ENCODE measurements at regions not wholly inside any gene's neighbourhood (a gene's known extent, or its start where the extent isn't known, plus 50 kb on each side); places are given as distances from the start of the nearest gene placed in this dataset.

DNA sequence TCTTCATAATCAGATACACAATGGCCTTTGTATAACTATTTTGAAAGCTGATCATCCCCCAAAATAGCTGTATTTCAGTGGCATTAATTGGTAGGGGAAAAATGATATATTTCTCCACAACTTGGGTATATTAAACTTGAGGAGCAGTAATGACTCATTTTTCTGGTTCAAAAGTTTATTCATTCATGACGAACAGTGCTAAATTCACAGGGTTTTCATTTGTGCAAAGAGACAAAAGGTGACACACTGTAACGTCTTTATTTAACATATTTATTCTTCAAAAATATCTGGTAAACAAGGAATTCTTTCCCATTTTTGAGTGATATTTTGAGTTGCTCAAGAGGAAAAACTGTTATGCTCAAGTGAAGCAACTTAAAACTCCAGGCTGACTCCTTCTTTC lies 415.5 kb upstream of the SOX5 start:
- TF ChIP-seq, protein P1, sequence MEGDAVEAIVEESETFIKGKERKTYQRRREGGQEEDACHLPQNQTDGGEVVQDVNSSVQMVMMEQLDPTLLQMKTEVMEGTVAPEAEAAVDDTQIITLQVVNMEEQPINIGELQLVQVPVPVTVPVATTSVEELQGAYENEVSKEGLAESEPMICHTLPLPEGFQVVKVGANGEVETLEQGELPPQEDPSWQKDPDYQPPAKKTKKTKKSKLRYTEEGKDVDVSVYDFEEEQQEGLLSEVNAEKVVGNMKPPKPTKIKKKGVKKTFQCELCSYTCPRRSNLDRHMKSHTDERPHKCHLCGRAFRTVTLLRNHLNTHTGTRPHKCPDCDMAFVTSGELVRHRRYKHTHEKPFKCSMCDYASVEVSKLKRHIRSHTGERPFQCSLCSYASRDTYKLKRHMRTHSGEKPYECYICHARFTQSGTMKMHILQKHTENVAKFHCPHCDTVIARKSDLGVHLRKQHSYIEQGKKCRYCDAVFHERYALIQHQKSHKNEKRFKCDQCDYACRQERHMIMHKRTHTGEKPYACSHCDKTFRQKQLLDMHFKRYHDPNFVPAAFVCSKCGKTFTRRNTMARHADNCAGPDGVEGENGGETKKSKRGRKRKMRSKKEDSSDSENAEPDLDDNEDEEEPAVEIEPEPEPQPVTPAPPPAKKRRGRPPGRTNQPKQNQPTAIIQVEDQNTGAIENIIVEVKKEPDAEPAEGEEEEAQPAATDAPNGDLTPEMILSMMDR (IDR thresholded peaks at IDR 0.05; ENCODE audit: poor library complexity), result no peak
- no peak for TF ChIP-seq EZH2 (IDR thresholded peaks at IDR 0.05; ENCODE audit: borderline replicate concordance)
